Astrocyte of the spinal cord (primary cell): ENCODE measurements at regions not wholly inside any gene's neighbourhood (a gene's known extent, or its start where the extent isn't known, plus 50 kb on each side); places are given as distances from the start of the nearest gene placed in this dataset.

ENCODE experiments used
- DNase-seq: peaks from one replicate; pipeline ENCODE4 v3.0.0; 2011; ENCODE audit warnings: low read depth, low spot score
- H3K4me3 ChIP-seq: 2 replicates; pipeline ENCODE4 v1.5.1; 2011; ENCODE audit warnings: low read depth, mild to moderate bottlenecking, low read length, moderate library complexity
- in situ Hi-C: cut with HindIII; loops from 2 replicates; pipeline ENCODE4 v1.10.0; 2017; ENCODE audit warnings: low sequenced_read_pairs
- TF ChIP-seq, protein P1 (sequence below): IDR thresholded peaks from 2 replicates; pipeline ENCODE4 v1.5.1; 2012; ENCODE audit warnings: low read depth, mild to moderate bottlenecking, low read length, inconsistent platforms

GRCh38 chr12:90091809-90092208 lies 383.2 kb upstream of the ATP2B1 start:
- no peak for DNase-seq
- H3K4me3 ChIP-seq = no peak overlapping the region
- TF ChIP-seq, protein P1, sequence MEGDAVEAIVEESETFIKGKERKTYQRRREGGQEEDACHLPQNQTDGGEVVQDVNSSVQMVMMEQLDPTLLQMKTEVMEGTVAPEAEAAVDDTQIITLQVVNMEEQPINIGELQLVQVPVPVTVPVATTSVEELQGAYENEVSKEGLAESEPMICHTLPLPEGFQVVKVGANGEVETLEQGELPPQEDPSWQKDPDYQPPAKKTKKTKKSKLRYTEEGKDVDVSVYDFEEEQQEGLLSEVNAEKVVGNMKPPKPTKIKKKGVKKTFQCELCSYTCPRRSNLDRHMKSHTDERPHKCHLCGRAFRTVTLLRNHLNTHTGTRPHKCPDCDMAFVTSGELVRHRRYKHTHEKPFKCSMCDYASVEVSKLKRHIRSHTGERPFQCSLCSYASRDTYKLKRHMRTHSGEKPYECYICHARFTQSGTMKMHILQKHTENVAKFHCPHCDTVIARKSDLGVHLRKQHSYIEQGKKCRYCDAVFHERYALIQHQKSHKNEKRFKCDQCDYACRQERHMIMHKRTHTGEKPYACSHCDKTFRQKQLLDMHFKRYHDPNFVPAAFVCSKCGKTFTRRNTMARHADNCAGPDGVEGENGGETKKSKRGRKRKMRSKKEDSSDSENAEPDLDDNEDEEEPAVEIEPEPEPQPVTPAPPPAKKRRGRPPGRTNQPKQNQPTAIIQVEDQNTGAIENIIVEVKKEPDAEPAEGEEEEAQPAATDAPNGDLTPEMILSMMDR = no peak
- in situ Hi-C loops = no loop called here

- TF ChIP-seq, protein P1 = no peak
- DNase-seq = peak; percentile 96
- no peak overlapping the region for H3K4me3 ChIP-seq
- in situ Hi-C loops = no loop called here
These were observed 382.5 kb upstream of the ATP2B1 start for GRCh38 chr12:90090929-90091651.

DNA sequence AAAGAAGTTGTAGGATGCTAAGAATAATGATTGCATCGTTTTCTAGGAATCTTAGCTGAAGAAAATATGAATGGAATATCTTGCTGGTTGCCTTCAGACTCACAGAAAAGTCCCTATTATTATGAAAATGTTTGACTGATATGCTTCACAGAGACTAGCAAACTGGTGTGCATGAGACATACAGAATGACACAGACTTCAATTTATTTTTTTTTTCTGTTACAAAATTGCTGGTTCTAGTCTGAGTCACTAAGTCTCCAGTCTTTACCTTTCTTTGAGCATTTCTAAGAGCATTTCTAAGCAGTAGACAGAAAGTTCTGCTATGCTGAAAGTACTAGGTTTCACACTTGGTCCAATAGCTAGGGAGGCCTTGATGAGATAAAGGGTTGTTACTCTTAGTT lies 377.6 kb upstream of the ATP2B1 start:
- in situ Hi-C loops = no loop called here
- TF ChIP-seq, protein P1 = no peak
- H3K4me3 ChIP-seq = no peak overlapping the region
- no peak for DNase-seq

DNA sequence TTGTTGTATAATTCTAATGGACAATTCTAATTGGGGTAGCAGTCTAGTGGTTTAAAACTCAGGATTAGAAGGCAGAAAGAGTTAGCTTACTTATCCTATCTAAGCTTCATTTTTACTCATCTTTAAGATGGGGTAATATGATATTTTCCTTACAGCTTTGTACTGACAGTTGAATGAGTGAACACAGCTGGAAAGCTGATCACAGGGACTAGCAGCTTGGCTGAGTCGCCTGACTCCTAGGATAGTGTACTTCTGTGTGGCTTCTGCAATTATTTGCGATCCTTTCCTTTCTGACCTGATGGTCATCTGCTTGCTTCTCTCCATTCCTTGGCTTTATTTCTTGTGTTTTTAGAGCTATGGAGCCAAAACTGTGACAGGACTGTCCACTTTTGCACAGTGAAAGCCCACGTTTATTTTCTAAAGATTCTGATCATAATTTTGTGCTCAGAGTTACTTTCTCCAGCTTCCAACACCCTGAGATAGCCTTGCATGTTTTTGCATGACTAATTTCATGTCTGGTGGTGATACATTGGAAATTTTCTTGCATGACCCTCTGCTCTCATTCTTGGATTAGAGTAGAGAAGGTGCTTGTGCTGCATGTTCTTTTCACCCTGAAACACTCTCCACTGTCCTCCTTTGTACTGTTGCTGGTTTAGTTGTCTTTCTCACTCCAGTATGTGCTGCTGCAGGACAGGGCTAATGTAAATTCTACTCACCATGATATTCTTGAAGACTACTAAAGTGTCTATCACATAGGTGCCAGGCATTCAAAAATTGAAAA lies 377.0 kb upstream of the ATP2B1 start:
- H3K4me3 ChIP-seq = no peak overlapping the region
- no peak for DNase-seq
- in situ Hi-C loops = no loop called here
- TF ChIP-seq, protein P1 = no peak

- in situ Hi-C loops = no loop called here
- no peak overlapping the region for H3K4me3 ChIP-seq
- DNase-seq = no peak
- TF ChIP-seq, protein P1 = no peak
These were observed 375.4 kb upstream of the ATP2B1 start for GRCh38 chr12:90084018-90084417.

GRCh38 chr12:90080616-90081015 lies 372.0 kb upstream of the ATP2B1 start:
- TF ChIP-seq, protein P1 = no peak
- no peak overlapping the region for H3K4me3 ChIP-seq
- DNase-seq = no peak
- in situ Hi-C loops = no loop called here
